HG02970 (cell line): ENCODE measurements at regions not wholly inside any gene's neighbourhood (a gene's known extent, or its start where the extent isn't known, plus 50 kb on each side); places are given as distances from the start of the nearest gene placed in this dataset.

Experiments used
- ATAC-seq: cut with Tn5 transposase; IDR thresholded peaks from one replicate; pipeline ENCODE4 v1.9.1; 2021; ENCODE audit warnings: mild to moderate bottlenecking, moderate library complexity, moderate number of reproducible peaks; ENCODE audit not compliant: unreplicated experiment, low FRiP score

DNA sequence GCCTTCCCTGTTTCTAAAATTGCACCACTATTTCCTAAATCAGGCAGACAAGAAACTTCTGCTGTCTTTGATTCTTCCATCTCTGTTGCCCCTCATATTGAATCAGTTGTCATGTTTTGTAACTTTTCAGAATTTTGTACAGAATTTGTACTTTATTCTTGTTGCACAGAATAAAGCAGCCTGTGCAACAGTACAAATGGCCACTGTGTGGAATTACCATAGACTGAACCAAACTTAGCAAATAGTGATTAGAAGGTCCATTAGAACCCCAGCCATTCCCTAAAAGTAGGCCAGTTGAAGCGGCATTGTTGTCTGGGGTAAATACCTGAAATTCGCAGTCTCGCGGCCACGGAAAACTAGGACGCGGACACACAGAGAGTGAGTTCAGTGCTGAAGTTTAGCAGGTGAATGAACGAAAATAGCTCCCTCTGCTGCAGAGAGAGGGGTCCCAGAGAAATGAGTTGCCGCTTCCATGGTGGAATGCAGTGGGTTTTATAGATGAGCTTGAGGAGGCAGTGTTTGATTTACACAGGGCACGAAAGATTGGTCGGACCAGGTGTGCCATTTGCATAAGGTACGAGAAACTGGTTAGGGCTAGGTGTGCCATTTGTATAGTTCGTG lies 71.8 kb downstream of the C4orf33 start:
- no peak for ATAC-seq

DNA sequence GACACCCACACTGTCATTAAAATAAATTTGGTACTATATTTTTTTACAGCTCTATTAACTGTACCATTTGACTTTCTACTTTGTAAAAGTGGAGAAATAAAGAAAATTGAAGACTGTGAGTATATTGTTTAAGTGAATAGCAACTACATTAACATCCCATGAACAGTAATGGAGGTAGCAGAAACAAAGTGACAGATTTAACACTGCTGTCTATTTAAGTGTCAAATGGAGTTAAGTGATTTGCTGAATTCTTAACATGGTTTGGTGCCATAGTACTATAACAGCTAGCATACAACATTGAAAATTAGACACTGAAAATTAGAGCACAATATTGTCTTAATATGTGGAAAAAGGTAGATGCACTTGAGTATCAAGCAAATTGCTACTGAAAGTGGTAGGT lies 76.2 kb downstream of the C4orf33 start:
- no peak for ATAC-seq

DNA sequence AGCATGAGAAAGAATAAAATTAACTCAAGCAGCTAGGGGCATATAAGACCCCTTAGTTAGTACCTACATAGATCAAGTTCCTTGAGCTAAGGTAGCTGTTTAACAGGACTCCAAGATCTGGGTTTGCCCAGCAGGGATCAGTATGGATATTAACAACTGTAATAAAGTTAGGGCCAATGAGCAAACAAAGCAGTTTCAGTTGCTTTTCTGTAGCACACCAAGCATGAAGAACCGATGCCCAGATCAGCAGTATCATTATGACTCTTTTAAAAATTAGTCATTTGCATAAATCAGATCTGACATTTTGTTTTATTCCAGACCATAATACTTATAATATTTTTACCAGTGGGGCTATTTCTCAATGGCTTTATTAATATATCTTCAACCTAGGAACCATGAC lies 80.9 kb downstream of the C4orf33 start:
- ATAC-seq = no peak

DNA sequence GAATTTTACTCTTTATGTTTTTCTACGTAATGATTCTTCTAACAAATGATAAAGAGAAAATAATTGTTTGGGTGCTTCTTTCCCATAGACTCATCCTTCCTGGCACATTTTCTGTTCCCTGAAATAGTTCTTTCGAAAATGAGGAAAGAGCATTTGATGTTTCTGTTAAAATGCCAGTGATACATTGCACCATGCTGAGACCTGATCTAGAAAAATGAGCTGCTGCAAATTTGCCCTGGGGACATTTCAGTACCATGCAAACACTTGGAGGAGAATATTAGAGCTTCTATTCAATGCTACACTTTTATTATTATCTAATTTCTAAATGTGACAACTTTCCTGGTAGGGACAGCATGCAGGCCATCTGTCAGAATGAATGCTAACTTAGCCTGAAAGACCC lies 83.3 kb downstream of the C4orf33 start:
- ATAC-seq = no peak

GRCh38 chr4:129189630-129190029 lies 93.7 kb downstream of the C4orf33 start:
- ATAC-seq = no peak

DNA sequence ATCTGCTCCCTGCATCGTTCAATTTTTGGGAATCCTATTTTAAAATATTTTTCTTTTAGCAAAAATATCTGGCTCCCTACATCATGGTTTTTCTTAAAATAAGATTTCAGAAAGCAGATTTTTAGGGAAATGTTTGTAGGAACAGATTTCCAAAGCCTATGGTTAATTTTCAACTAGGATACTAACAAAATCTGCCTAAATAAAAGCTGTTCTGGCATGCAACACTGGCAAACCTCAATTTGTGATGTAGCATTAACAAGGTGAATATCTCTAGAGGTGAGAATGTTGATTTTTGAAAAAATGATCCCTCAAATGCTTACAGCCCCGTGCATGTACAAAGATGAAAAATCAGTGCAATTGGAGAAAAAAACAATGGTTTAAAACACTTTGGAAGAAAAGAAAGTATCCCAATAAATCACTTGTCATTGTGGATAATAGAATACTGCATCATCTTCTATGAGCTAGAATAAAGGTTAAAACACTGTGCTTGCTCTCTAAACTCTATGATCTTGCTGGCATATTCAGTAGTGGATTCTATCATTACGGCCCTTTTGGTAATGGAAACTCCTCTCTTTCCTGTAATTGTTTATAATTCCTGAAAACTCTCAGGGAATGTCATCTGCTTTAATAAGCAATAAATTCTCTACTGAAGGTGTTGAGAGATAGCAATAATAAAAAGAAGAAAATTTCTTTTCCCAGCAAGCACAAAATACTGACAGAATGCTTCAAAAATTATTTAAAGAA lies 97.6 kb downstream of the C4orf33 start:
- ATAC-seq = no peak

DNA sequence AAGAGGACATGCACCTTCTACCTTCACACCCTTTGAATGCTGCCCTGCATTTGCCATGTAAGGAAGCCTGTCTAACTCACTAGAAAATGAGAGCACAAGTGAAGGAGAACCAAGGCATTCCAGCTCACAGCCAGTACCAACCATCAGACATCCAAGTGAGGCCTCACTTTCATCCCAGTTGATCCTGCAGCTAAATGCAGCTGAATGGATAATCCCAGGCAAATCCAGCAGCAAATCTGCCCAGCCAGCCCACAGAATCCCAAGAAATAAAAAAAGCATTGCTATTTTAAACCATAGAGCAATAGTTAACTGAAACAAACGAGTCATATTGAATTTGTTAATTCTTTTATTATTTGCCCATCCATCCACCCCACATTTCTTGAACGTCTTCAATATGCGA lies 112.5 kb downstream of the C4orf33 start:
- no peak for ATAC-seq

DNA sequence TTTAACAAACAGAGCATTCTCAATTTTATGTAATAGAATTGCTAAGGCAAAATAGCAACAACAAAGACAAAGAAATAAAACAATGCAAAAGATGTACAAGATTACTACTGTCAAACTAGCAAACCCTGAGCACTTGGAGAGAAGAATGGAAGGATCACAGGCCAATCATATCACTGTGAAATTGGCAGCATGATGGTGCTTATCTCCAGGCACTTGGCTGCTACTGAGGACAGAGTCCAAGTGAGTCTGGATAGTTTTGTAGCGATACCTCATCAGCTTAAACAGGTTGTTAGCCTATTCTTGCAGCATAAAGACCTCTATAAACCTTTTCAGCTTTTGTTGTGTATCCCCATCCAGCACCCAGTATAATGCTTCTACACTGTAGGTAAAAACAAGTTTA lies 117.7 kb downstream of the C4orf33 start:
- no peak for ATAC-seq

DNA sequence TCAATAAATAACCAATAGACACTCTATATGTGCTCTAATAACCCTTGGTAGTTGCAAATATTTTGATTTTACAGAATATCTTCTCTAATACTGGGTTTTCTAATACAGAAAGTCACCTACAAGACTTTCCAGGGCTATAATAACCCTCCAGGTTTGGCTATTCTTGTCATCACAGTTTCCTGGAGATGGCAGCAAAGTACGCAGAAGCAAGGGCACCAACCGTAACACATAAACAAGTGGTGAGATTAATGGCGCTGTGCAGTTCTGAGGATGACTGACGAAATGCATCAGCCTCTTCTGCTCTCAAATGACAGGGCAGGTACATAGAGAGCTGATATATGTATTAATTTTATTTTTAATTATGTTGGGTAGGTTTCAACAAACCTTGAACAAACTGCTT lies 122.4 kb downstream of the C4orf33 start:
- ATAC-seq = no peak

DNA sequence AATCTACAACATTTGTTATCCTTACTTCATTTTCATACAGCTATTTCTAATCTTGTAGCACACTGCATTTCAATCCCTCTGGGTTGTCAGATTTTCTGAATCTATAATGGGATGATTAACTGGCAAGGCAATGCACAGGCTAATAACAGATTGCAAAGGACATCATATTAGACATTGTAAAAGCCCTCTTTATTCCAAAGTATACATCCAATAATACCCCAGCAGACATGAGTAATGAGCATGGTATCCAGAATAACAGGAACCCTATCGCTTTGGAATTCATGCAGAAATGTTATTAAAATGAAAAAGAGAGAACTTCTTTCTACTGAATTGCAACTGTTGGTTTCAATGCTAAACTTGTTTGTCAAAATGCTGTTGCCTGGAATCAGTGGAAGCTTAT lies 122.9 kb downstream of the C4orf33 start:
- ATAC-seq = no peak

DNA sequence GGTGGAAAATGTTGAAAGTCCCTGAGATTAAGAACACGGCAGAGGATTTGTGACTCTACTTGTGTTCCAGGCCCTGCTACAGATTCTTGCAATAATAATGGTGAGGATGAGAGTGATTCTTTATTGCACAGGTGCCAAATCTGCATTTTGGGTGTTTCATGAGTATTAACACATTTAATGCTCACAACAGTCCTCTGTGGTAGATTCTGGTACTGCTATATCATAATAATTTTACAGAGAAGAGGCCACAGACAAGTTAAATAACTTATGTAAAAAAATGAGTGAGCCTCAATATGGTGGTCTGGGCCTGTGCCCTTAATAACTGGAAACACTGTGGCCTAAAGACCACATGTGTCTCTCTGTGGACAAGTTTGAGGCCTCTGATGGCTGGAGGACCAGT lies 124.3 kb downstream of the C4orf33 start:
- ATAC-seq = no peak

- no peak for ATAC-seq
Observed at GRCh38 chr4:129223945-129224344, 128.0 kb downstream of the C4orf33 start.

GRCh38 chr4:129230846-129231245 lies 134.9 kb downstream of the C4orf33 start:
- ATAC-seq = no peak

GRCh38 chr4:129231945-129232588 lies 136.1 kb downstream of the C4orf33 start:
- no peak for ATAC-seq

- ATAC-seq = no peak
Observed at GRCh38 chr4:129232589-129233337, 136.8 kb downstream of the C4orf33 start.

DNA sequence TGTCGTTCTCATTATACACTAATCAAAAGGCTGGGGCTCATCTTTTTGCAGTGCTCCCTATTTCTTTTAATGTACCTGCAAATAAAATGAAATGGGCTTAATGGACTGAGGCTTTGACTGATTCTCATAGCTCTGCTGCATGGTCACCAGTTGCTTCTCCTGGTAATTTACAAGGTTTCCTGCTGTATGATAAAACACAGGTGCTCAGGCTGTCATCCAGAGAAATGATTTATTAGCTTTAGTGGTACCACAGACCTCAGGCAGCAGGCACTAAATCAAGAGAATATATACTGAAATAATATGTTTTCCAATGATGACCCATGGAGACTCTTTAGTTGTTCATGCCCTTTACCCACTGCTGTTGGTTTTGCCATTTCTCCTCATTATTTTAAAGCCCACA lies 137.7 kb downstream of the C4orf33 start:
- ATAC-seq = no peak

GRCh38 chr4:129236351-129236750 lies 140.4 kb downstream of the C4orf33 start:
- ATAC-seq = no peak

DNA sequence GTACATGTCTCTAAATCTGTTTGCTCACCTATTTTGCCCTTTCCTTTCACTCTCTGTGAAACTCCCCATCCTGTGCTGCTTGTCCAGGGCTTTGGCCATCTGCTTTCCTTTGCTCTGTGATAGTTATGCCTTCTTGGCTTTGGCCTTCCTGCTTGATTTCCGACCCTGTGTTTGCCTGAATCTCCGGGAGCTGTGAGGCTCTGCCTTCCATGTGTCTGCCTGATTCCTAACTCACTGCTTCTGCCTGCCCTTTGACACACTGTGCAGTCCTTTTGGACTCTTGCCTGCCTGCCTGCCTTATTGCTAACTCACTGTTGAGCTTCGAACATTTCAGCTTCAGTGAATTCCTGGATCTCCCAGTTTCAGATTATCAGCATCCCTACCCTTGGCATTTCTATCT lies 143.1 kb downstream of the C4orf33 start:
- no peak for ATAC-seq

- no peak for ATAC-seq
Observed at GRCh38 chr4:129240816-129241215, 144.9 kb downstream of the C4orf33 start.

DNA sequence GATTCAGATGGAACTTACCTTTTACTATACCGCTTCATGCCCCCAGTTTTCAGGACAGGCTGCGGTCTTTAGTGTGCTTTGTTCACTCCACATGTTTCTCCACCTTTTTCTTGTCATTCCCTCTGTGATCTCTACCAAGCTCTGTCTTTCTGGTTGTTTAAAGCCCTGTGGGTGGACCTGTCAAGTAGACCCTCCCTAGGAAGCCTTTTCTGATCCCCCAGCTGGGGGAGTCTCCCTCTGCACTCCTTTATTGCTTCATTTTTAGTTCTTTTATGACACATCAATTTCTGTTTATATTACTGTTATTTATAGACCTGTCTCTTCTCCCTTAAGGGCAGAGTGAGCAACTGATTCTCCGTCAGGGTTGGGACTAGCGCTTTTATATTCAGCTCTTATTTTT lies 150.2 kb downstream of the C4orf33 start:
- ATAC-seq = no peak

DNA sequence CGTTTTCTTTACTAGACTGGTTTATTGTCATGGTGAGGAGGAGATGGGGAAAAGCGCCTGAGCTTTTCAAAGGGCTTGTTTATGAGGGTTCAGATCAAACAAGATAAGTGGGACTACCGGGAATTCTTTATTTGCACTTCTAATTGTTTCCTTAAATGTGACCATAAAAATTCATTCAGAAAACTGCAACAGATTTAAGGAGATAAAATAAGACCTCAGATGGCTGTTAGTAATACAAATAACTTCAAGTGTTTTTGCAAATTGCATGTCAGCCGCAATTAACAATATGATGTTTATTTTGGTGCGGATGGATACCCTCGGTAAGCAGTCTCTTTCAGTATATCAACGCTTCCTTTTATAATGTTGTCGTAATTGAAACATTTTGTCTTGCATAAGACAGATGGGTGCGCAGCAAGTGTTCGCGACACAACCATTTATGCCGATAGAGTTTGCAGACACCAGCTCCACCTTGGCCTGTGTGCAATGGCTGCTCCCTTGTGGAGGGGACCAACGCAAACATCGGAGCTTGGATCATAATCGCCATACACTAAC lies 151.0 kb downstream of the C4orf33 start:
- ATAC-seq = no peak
